Mononuclear cell (primary cell): ENCODE measurements at regions not wholly inside any gene's neighbourhood (a gene's known extent, or its start where the extent isn't known, plus 50 kb on each side); places are given as distances from the start of the nearest gene placed in this dataset.

Experiments
- H3K27me3 ChIP-seq: 2 replicates; pipeline ENCODE4 v1.6.0; 2011; ENCODE audit warnings: low read length, control low read depth; ENCODE audit not compliant: insufficient read depth
- H3K4me1 ChIP-seq: 2 replicates; pipeline ENCODE4 v1.5.1; 2011; ENCODE audit warnings: mild to moderate bottlenecking, low read length, control low read depth; ENCODE audit not compliant: insufficient read depth
- H3K4me3 ChIP-seq: 2 replicates; pipeline ENCODE4 v1.5.1; 2011; ENCODE audit warnings: mild to moderate bottlenecking, low read length, moderate library complexity
- H3K9me3 ChIP-seq: 2 replicates; pipeline ENCODE4 v1.5.1; 2011; ENCODE audit warnings: low read depth, mild to moderate bottlenecking, control low read depth, low read length

GRCh38 chr17:6893382-6894205 lies 62.1 kb upstream of the TEKT1 start:
- H3K9me3 ChIP-seq, result no peaks in the 10 kb centered on the region
- no peak overlapping the region for H3K4me3 ChIP-seq
- H3K27me3 ChIP-seq, result peaks cover 25% of the 10 kb centered on the region
- H3K4me1 ChIP-seq, result no peaks in the 10 kb centered on the region

GRCh38 chr17:6894206-6894528 lies 62.6 kb upstream of the TEKT1 start:
- Histone ChIP-seq H3K9me3 (no peaks in the 10 kb centered on the region), H3K4me3 (no peak overlapping the region), H3K27me3 (peaks cover 25% of the 10 kb centered on the region), H3K4me1 (no peaks in the 10 kb centered on the region)

- Histone ChIP-seq H3K27me3 (no peaks in the 10 kb centered on the region), H3K9me3 (no peaks in the 10 kb centered on the region), H3K4me1 (no peaks in the 10 kb centered on the region), H3K4me3 (no peak overlapping the region)
Observed at GRCh38 chr17:6901086-6901485, 69.6 kb upstream of the TEKT1 start.

GRCh38 chr17:6903326-6903900 lies 71.9 kb upstream of the TEKT1 start:
- Histone ChIP-seq H3K9me3 (no peaks in the 10 kb centered on the region), H3K4me3 (no peak overlapping the region), H3K27me3 (no peaks in the 10 kb centered on the region), H3K4me1 (no peaks in the 10 kb centered on the region)

- no peaks in the 10 kb centered on the region for H3K9me3 ChIP-seq
- no peaks in the 10 kb centered on the region for H3K27me3 ChIP-seq
- no peak overlapping the region for H3K4me3 ChIP-seq
- peaks cover 3% of the 10 kb centered on the region for H3K4me1 ChIP-seq
Observed at GRCh38 chr17:6908807-6909206, 77.3 kb upstream of the TEKT1 start.

- H3K4me1 ChIP-seq, result peaks cover 10% of the 10 kb centered on the region
- H3K4me3 ChIP-seq, result no peak overlapping the region
- no peaks in the 10 kb centered on the region for H3K9me3 ChIP-seq
- H3K27me3 ChIP-seq, result no peaks in the 10 kb centered on the region
Observed at GRCh38 chr17:6910987-6911603, 79.6 kb upstream of the TEKT1 start.

- Histone ChIP-seq H3K9me3 (no peaks in the 10 kb centered on the region), H3K4me1 (peaks cover 10% of the 10 kb centered on the region), H3K4me3 (no peak overlapping the region), H3K27me3 (no peaks in the 10 kb centered on the region)
Observed at GRCh38 chr17:6912110-6913051, 80.9 kb upstream of the TEKT1 start.

GRCh38 chr17:6913608-6914443 lies 82.0 kb upstream of the ALOX12 start:
- Histone ChIP-seq H3K4me3 (peak overlapping the region; percentile 7), H3K4me1 (peaks cover 10% of the 10 kb centered on the region), H3K9me3 (no peaks in the 10 kb centered on the region), H3K27me3 (no peaks in the 10 kb centered on the region)

GRCh38 chr17:6914711-6915110 lies 81.1 kb upstream of the ALOX12 start:
- H3K9me3 ChIP-seq, result no peaks in the 10 kb centered on the region
- no peak overlapping the region for H3K4me3 ChIP-seq
- H3K27me3 ChIP-seq, result no peaks in the 10 kb centered on the region
- H3K4me1 ChIP-seq, result peaks cover 10% of the 10 kb centered on the region

- Histone ChIP-seq H3K4me3 (no peak overlapping the region), H3K4me1 (peaks cover 10% of the 10 kb centered on the region), H3K9me3 (no peaks in the 10 kb centered on the region), H3K27me3 (no peaks in the 10 kb centered on the region)
Observed at GRCh38 chr17:6915620-6916019, 80.2 kb upstream of the ALOX12 start.

GRCh38 chr17:6919158-6919557 lies 76.7 kb upstream of the ALOX12 start:
- H3K4me3 ChIP-seq, result no peak overlapping the region
- H3K4me1 ChIP-seq, result peaks cover 13% of the 10 kb centered on the region
- H3K27me3 ChIP-seq, result no peaks in the 10 kb centered on the region
- no peaks in the 10 kb centered on the region for H3K9me3 ChIP-seq

GRCh38 chr17:6923385-6923784 lies 72.5 kb upstream of the ALOX12 start:
- Histone ChIP-seq H3K4me1 (peaks cover 18% of the 10 kb centered on the region), H3K9me3 (no peaks in the 10 kb centered on the region), H3K4me3 (no peak overlapping the region)

GRCh38 chr17:6924208-6924607 lies 71.6 kb upstream of the ALOX12 start:
- Histone ChIP-seq H3K4me3 (no peak overlapping the region), H3K27me3 (no peaks in the 10 kb centered on the region), H3K4me1 (peaks cover 18% of the 10 kb centered on the region), H3K9me3 (no peaks in the 10 kb centered on the region)

More at GRCh38 chr17:6923385-6923784, 72.5 kb upstream of the ALOX12 start:
- no peaks in the 10 kb centered on the region for H3K27me3 ChIP-seq

- Histone ChIP-seq H3K4me3 (no peak overlapping the region), H3K4me1 (peaks cover 18% of the 10 kb centered on the region), H3K27me3 (no peaks in the 10 kb centered on the region), H3K9me3 (no peaks in the 10 kb centered on the region)
Observed at GRCh38 chr17:6926667-6927066, 69.2 kb upstream of the ALOX12 start.
